HL-60 (cell line): ENCODE measurements at regions not wholly inside any gene's neighbourhood (a gene's known extent, or its start where the extent isn't known, plus 50 kb on each side); places are given as distances from the start of the nearest gene placed in this dataset.

Source experiments
- DNase-seq, 2 experiments: peaks; one replicate each; pipeline ENCODE4 v3.0.0-alpha.2; 2010 to 2020; ENCODE audit warnings: low read depth in 1 of 2, low spot score in 1 of 2
- H3K27ac ChIP-seq: fragments of 250-450 bp; sonication (Bioruptor Pico); replicated peaks from 2 replicates; pipeline ENCODE4 v1.5.1; 2020; ENCODE audit warnings: mild to moderate bottlenecking, moderate library complexity
- H3K27me3 ChIP-seq: fragments of 250-450 bp; sonication (Bioruptor Pico); 2 replicates; pipeline ENCODE4 v1.5.1; 2021; ENCODE audit warnings: mild to moderate bottlenecking, moderate library complexity; ENCODE audit not compliant: insufficient read depth, poor library complexity, severe bottlenecking
- H3K4me3 ChIP-seq: replicated peaks from 2 replicates; pipeline ENCODE4 v1.5.1; 2011; ENCODE audit warnings: mild to moderate bottlenecking, control low read depth, low read length; ENCODE audit not compliant: insufficient read depth
- CTCF ChIP-seq: IDR thresholded peaks from one replicate; pipeline ENCODE4 v1.5.1; 2011; ENCODE audit warnings: low read length, control low read depth, inconsistent platforms; ENCODE audit not compliant: insufficient read depth
- GABPA ChIP-seq: IDR thresholded peaks from 2 replicates; pipeline ENCODE4 v1.6.1; 2012; ENCODE audit warnings: low read depth
- POLR2AphosphoS5 ChIP-seq: IDR thresholded peaks from 2 replicates; pipeline ENCODE4 v1.6.1; 2012; ENCODE audit warnings: low read depth
- SPI1 ChIP-seq: IDR thresholded peaks from 2 replicates; pipeline ENCODE4 v1.6.1; 2012; ENCODE audit warnings: low read depth, mild to moderate bottlenecking, borderline replicate concordance
- TF ChIP-seq, protein P1 (sequence below): IDR thresholded peaks from 2 replicates; pipeline ENCODE4 v1.6.1; 2012; ENCODE audit warnings: low read depth; ENCODE audit not compliant: insufficient replicate concordance

GRCh38 chr5:112548246-112548881 is 129.3 kb upstream of the EPB41L4A start:
- no peak overlapping the region for H3K4me3 ChIP-seq
- no peak for DNase-seq
- H3K27ac ChIP-seq: no peak overlapping the region
- H3K27me3 ChIP-seq: no peaks in the 10 kb centered on the region
- TF ChIP-seq, protein P1, sequence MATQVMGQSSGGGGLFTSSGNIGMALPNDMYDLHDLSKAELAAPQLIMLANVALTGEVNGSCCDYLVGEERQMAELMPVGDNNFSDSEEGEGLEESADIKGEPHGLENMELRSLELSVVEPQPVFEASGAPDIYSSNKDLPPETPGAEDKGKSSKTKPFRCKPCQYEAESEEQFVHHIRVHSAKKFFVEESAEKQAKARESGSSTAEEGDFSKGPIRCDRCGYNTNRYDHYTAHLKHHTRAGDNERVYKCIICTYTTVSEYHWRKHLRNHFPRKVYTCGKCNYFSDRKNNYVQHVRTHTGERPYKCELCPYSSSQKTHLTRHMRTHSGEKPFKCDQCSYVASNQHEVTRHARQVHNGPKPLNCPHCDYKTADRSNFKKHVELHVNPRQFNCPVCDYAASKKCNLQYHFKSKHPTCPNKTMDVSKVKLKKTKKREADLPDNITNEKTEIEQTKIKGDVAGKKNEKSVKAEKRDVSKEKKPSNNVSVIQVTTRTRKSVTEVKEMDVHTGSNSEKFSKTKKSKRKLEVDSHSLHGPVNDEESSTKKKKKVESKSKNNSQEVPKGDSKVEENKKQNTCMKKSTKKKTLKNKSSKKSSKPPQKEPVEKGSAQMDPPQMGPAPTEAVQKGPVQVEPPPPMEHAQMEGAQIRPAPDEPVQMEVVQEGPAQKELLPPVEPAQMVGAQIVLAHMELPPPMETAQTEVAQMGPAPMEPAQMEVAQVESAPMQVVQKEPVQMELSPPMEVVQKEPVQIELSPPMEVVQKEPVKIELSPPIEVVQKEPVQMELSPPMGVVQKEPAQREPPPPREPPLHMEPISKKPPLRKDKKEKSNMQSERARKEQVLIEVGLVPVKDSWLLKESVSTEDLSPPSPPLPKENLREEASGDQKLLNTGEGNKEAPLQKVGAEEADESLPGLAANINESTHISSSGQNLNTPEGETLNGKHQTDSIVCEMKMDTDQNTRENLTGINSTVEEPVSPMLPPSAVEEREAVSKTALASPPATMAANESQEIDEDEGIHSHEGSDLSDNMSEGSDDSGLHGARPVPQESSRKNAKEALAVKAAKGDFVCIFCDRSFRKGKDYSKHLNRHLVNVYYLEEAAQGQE: no peak
- no peak for TF ChIP-seq GABPA
- no peak for TF ChIP-seq SPI1
- TF ChIP-seq POLR2AphosphoS5: no peak
- TF ChIP-seq CTCF: no peak

GRCh38 chr5:112549127-112549526 is 130.1 kb upstream of the EPB41L4A start:
- no peak overlapping the region for H3K4me3 ChIP-seq
- DNase-seq: no peak
- TF ChIP-seq CTCF (no peak), POLR2AphosphoS5 (no peak), SPI1 (no peak)
- no peaks in the 10 kb centered on the region for H3K27me3 ChIP-seq
- H3K27ac ChIP-seq: no peak overlapping the region

DNA sequence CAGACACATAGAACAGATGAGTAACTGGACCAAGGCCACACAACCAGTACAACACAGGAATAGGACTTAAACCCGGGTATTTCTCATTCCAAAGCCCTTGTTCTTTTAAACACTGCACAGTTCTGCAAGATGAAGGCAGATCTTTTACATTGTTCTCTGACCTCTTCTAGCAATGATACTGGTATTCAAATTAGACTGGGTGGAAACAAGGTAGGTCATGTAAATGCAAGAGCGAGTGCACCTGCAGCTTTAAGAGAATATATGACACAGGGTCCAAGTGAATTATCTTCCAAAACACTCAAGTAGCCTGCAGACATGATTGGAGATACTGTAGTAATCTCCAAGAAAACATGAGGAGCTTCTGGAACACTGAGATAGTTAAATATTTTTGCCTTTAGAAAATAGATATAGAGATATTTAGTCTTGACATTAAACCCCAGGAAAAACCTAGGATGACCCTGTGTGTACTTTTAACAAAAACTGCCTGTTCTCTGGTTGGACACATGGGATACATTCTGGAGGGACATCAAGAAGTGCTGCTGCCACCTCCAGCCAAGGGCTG is 130.6 kb upstream of the EPB41L4A start:
- TF ChIP-seq, protein P1: no peak
- TF ChIP-seq GABPA (no peak), POLR2AphosphoS5 (no peak), CTCF (no peak), SPI1 (no peak)

More for the DNA sequence above, 130.6 kb upstream of the EPB41L4A start:
- no peak for DNase-seq
- no peak overlapping the region for H3K27ac ChIP-seq
- H3K4me3 ChIP-seq: no peak overlapping the region
- no peaks in the 10 kb centered on the region for H3K27me3 ChIP-seq
